ENCODE measurements at regions not wholly inside any gene's neighbourhood (a gene's known extent, or its start where the extent isn't known, plus 50 kb on each side); places are given as distances from the start of the nearest gene placed in this dataset.

GRCh38 chrX:5829469-5829868 lies 399.2 kb downstream of the NLGN4X start:
- no peaks in the 10 kb centered on the region for H3K36me3 ChIP-seq (ENCODE audit: control insufficient read depth, insufficient read depth, low read length)
- DNase-seq, result no peak
- H3K4me3 ChIP-seq (ENCODE audit: low read length), result no peak overlapping the region
- H3K27ac ChIP-seq (ENCODE audit: low read length), result no peak overlapping the region
- no peaks in the 10 kb centered on the region for H3K27me3 ChIP-seq (ENCODE audit: control insufficient read depth, insufficient read depth, low read length)
- no peaks in the 10 kb centered on the region for H3K4me1 ChIP-seq (ENCODE audit: control insufficient read depth, insufficient read depth, low read length)
- no CpG with 5 or more reads among the region's 3 CpGs for WGBS (ENCODE audit: insufficient coverage, low lambda C conversion rate)
- H3K9me3 ChIP-seq (ENCODE audit: control insufficient read depth, low read depth, low read length), result no peaks in the 10 kb centered on the region

- Histone ChIP-seq H3K27ac (ENCODE audit: low read length) (no peak overlapping the region), H3K4me3 (ENCODE audit: low read length) (no peak overlapping the region), H3K36me3 (ENCODE audit: control insufficient read depth, insufficient read depth, low read length) (no peaks in the 10 kb centered on the region), H3K27me3 (ENCODE audit: control insufficient read depth, insufficient read depth, low read length) (no peaks in the 10 kb centered on the region), H3K9me3 (ENCODE audit: control insufficient read depth, low read depth, low read length) (no peaks in the 10 kb centered on the region), H3K4me1 (ENCODE audit: control insufficient read depth, insufficient read depth, low read length) (no peaks in the 10 kb centered on the region)
- DNase-seq, result no peak
- WGBS (ENCODE audit: insufficient coverage, low lambda C conversion rate), result no CpG with 5 or more reads among the region's 6 CpGs
These were observed 399.6 kb downstream of the NLGN4X start for GRCh38 chrX:5829060-5829459.

- H3K9me3 ChIP-seq (ENCODE audit: control insufficient read depth, low read depth, low read length), result no peaks in the 10 kb centered on the region
- H3K4me3 ChIP-seq (ENCODE audit: low read length), result no peak overlapping the region
- H3K27me3 ChIP-seq (ENCODE audit: control insufficient read depth, insufficient read depth, low read length), result no peaks in the 10 kb centered on the region
- no peak for DNase-seq
- no CpG with 5 or more reads among the region's 6 CpGs for WGBS (ENCODE audit: insufficient coverage, low lambda C conversion rate)
- H3K4me1 ChIP-seq (ENCODE audit: control insufficient read depth, insufficient read depth, low read length), result no peaks in the 10 kb centered on the region
- no peak overlapping the region for H3K27ac ChIP-seq (ENCODE audit: low read length)
- no peaks in the 10 kb centered on the region for H3K36me3 ChIP-seq (ENCODE audit: control insufficient read depth, insufficient read depth, low read length)
These were observed 404.8 kb downstream of the NLGN4X start for GRCh38 chrX:5823903-5824302.

- Histone ChIP-seq H3K27me3 (ENCODE audit: control insufficient read depth, insufficient read depth, low read length) (no peaks in the 10 kb centered on the region), H3K27ac (ENCODE audit: low read length) (no peak overlapping the region), H3K9me3 (ENCODE audit: control insufficient read depth, low read depth, low read length) (no peaks in the 10 kb centered on the region), H3K4me1 (ENCODE audit: control insufficient read depth, insufficient read depth, low read length) (no peaks in the 10 kb centered on the region), H3K4me3 (ENCODE audit: low read length) (no peak overlapping the region), H3K36me3 (ENCODE audit: control insufficient read depth, insufficient read depth, low read length) (no peaks in the 10 kb centered on the region)
- WGBS (ENCODE audit: insufficient coverage, low lambda C conversion rate), result no CpG with 5 or more reads among the region's 8 CpGs
- DNase-seq, result no peak
These were observed 418.0 kb downstream of the NLGN4X start for GRCh38 chrX:5810636-5811035.

GRCh38 chrX:5807181-5807580 lies 421.5 kb downstream of the NLGN4X start:
- no peak overlapping the region for H3K4me3 ChIP-seq (ENCODE audit: low read length)
- no peaks in the 10 kb centered on the region for H3K4me1 ChIP-seq (ENCODE audit: control insufficient read depth, insufficient read depth, low read length)
- no peaks in the 10 kb centered on the region for H3K36me3 ChIP-seq (ENCODE audit: control insufficient read depth, insufficient read depth, low read length)
- DNase-seq, result no peak
- whole genome bisulfite sequencing (ENCODE audit: insufficient coverage, low lambda C conversion rate), result no CpG with 5 or more reads among the region's 2 CpGs
- no peaks in the 10 kb centered on the region for H3K9me3 ChIP-seq (ENCODE audit: control insufficient read depth, low read depth, low read length)
- no peaks in the 10 kb centered on the region for H3K27me3 ChIP-seq (ENCODE audit: control insufficient read depth, insufficient read depth, low read length)
- H3K27ac ChIP-seq (ENCODE audit: low read length), result no peak overlapping the region

GRCh38 chrX:5802391-5802790 lies 426.3 kb downstream of the NLGN4X start:
- WGBS (ENCODE audit: insufficient coverage, low lambda C conversion rate), result no CpG with 5 or more reads among the region's 1 CpG
- no peak for DNase-seq
- H3K27ac ChIP-seq (ENCODE audit: low read length), result no peak overlapping the region
- H3K4me3 ChIP-seq (ENCODE audit: low read length), result no peak overlapping the region
- no peaks in the 10 kb centered on the region for H3K4me1 ChIP-seq (ENCODE audit: control insufficient read depth, insufficient read depth, low read length)
- no peaks in the 10 kb centered on the region for H3K27me3 ChIP-seq (ENCODE audit: control insufficient read depth, insufficient read depth, low read length)
- no peaks in the 10 kb centered on the region for H3K9me3 ChIP-seq (ENCODE audit: control insufficient read depth, low read depth, low read length)
- H3K36me3 ChIP-seq (ENCODE audit: control insufficient read depth, insufficient read depth, low read length), result no peaks in the 10 kb centered on the region

GRCh38 chrX:5791721-5792120 lies 436.9 kb downstream of the NLGN4X start:
- DNase-seq, result no peak
- no peak overlapping the region for H3K27ac ChIP-seq (ENCODE audit: low read length)
- H3K4me3 ChIP-seq (ENCODE audit: low read length), result no peak overlapping the region
- H3K27me3 ChIP-seq (ENCODE audit: control insufficient read depth, insufficient read depth, low read length), result no peaks in the 10 kb centered on the region
- H3K4me1 ChIP-seq (ENCODE audit: control insufficient read depth, insufficient read depth, low read length), result no peaks in the 10 kb centered on the region
- no CpG with 5 or more reads among the region's 4 CpGs for WGBS (ENCODE audit: insufficient coverage, low lambda C conversion rate)
- H3K9me3 ChIP-seq (ENCODE audit: control insufficient read depth, low read depth, low read length), result no peaks in the 10 kb centered on the region
- no peaks in the 10 kb centered on the region for H3K36me3 ChIP-seq (ENCODE audit: control insufficient read depth, insufficient read depth, low read length)

GRCh38 chrX:5788910-5789309 lies 439.8 kb downstream of the NLGN4X start:
- no peak for DNase-seq
- Histone ChIP-seq H3K9me3 (ENCODE audit: control insufficient read depth, low read depth, low read length) (no peaks in the 10 kb centered on the region), H3K4me1 (ENCODE audit: control insufficient read depth, insufficient read depth, low read length) (no peaks in the 10 kb centered on the region), H3K36me3 (ENCODE audit: control insufficient read depth, insufficient read depth, low read length) (no peaks in the 10 kb centered on the region), H3K27ac (ENCODE audit: low read length) (no peak overlapping the region), H3K27me3 (ENCODE audit: control insufficient read depth, insufficient read depth, low read length) (no peaks in the 10 kb centered on the region), H3K4me3 (ENCODE audit: low read length) (no peak overlapping the region)
- no CpG with 5 or more reads among the region's 4 CpGs for WGBS (ENCODE audit: insufficient coverage, low lambda C conversion rate)

GRCh38 chrX:5780821-5781220 lies 447.8 kb downstream of the NLGN4X start:
- H3K4me1 ChIP-seq (ENCODE audit: control insufficient read depth, insufficient read depth, low read length), result no peaks in the 10 kb centered on the region
- no peaks in the 10 kb centered on the region for H3K27me3 ChIP-seq (ENCODE audit: control insufficient read depth, insufficient read depth, low read length)
- WGBS (ENCODE audit: insufficient coverage, low lambda C conversion rate), result no CpG with 5 or more reads among the region's 2 CpGs

GRCh38 chrX:5775846-5776430 lies 452.7 kb downstream of the NLGN4X start:
- Histone ChIP-seq H3K27me3 (ENCODE audit: control insufficient read depth, insufficient read depth, low read length) (no peaks in the 10 kb centered on the region), H3K9me3 (ENCODE audit: control insufficient read depth, low read depth, low read length) (no peaks in the 10 kb centered on the region), H3K36me3 (ENCODE audit: control insufficient read depth, insufficient read depth, low read length) (no peaks in the 10 kb centered on the region), H3K4me1 (ENCODE audit: control insufficient read depth, insufficient read depth, low read length) (no peaks in the 10 kb centered on the region), H3K27ac (ENCODE audit: low read length) (no peak overlapping the region), H3K4me3 (ENCODE audit: low read length) (no peak overlapping the region)
- DNase-seq, result no peak
- no CpG with 5 or more reads among the region's 5 CpGs for WGBS (ENCODE audit: insufficient coverage, low lambda C conversion rate)

More at GRCh38 chrX:5780821-5781220, 447.8 kb downstream of the NLGN4X start:
- no peak for DNase-seq
- no peaks in the 10 kb centered on the region for H3K9me3 ChIP-seq (ENCODE audit: control insufficient read depth, low read depth, low read length)
- no peak overlapping the region for H3K27ac ChIP-seq (ENCODE audit: low read length)
- H3K4me3 ChIP-seq (ENCODE audit: low read length), result no peak overlapping the region
- H3K36me3 ChIP-seq (ENCODE audit: control insufficient read depth, insufficient read depth, low read length), result no peaks in the 10 kb centered on the region

- DNase-seq, result peak in 1 of 2 donors; percentile 2
- no peaks in the 10 kb centered on the region for H3K4me1 ChIP-seq (ENCODE audit: control insufficient read depth, insufficient read depth, low read length)
- no peaks in the 10 kb centered on the region for H3K9me3 ChIP-seq (ENCODE audit: control insufficient read depth, low read depth, low read length)
- H3K27ac ChIP-seq (ENCODE audit: low read length), result no peak overlapping the region
- H3K4me3 ChIP-seq (ENCODE audit: low read length), result no peak overlapping the region
- no peaks in the 10 kb centered on the region for H3K27me3 ChIP-seq (ENCODE audit: control insufficient read depth, insufficient read depth, low read length)
- H3K36me3 ChIP-seq (ENCODE audit: control insufficient read depth, insufficient read depth, low read length), result no peaks in the 10 kb centered on the region
These were observed 454.2 kb downstream of the NLGN4X start for GRCh38 chrX:5774446-5774845.

Data from large intestine (tissue), 3 donors.